ENCODE measurements at regions not wholly inside any gene's neighbourhood (a gene's known extent, or its start where the extent isn't known, plus 50 kb on each side); places are given as distances from the start of the nearest gene placed in this dataset.
"Not testable (repeated sequence)": the region's sequence is repeated elsewhere in the genome, so short reads cannot be mapped to it uniquely, and the experiment has no call there.

GRCh38 chr5:166719991-166720390 lies 1571.5 kb upstream of the WWC1 start:
- DNase-seq: no peak

- DNase-seq: no peak
These were observed 1568.5 kb upstream of the WWC1 start for GRCh38 chr5:166722939-166723338.

GRCh38 chr5:166724284-166724683 lies 1567.2 kb upstream of the WWC1 start:
- no peak for DNase-seq

DNA sequence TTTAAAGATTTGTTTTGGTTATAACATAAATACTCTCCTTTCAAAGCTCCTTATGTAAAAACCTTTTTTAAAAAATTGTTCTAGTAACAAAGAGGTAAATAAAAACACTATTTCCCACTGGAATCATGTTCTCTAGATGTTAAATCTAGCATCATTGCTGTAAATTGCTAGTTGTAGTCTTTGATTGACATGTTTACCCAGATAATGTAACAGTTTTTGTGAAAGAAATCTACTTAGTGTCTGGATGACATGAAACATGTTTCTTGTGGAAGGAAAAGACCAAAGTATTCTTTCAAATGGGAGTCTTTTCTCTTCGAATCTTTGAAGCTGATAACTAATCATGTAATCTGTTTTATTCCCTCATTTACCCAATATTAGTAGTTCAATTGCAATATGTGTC lies 1565.9 kb upstream of the WWC1 start:
- no peak for DNase-seq

DNA sequence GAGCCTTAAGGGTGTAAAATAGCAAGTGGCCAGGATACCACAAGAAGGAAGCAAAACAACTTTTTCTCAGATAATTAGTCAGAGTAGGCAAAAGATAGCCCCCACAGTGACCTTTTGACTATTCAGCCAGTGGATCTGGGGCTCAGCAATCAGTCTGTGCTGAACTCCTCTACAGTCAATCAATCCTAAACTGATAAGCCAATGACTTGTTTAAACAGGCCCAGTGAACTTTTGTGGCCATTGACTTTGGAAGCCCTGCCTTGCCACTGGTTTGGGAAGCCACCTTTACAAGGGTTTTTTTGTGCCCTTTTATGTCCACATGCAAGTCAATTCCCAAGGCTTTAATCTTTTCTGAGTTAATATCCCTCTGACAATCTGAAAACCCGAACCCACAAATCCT lies 1565.0 kb upstream of the WWC1 start:
- DNase-seq: no peak

DNA sequence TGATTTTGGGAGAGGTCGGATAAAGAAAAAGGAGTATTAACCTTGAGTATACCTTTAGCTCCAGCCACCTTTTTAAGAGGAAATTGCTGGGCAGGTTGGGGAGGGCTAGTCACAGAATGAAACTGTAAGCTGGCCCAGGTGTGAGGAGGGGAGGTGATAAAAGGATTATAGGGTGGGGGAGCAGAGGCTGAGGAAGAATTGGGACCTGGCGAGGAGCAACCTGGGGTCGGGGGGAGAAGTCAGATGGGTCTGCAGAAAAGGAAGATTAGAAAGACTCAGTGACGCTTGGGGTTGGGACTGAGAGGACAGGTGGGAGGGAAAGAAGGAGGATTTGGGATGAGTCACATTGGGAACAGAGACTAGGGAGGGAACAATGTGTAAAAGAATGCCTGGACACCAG lies 1548.5 kb upstream of the WWC1 start:
- DNase-seq: not testable (repeated sequence)

- no peak for DNase-seq
These were observed 1544.9 kb upstream of the WWC1 start for GRCh38 chr5:166746506-166746905.

DNA sequence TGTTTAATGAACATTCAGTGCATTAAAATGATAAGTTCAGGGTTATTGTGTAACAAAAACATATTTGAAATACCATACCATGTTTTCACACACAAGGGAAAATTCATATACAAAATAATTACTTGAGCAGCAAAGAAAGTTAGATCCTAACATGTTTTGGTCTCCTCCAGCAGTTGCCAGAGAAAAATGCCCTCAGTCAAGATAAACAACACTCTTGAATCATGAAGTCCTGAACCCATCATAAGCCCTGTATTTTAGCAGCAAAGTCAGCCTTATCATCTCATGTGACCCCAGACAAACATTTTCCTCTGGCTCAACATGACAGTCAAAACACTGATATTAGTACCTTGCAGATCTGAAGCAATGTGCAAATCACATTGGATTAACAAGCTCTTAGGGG lies 1541.1 kb upstream of the WWC1 start:
- no peak for DNase-seq

DNA sequence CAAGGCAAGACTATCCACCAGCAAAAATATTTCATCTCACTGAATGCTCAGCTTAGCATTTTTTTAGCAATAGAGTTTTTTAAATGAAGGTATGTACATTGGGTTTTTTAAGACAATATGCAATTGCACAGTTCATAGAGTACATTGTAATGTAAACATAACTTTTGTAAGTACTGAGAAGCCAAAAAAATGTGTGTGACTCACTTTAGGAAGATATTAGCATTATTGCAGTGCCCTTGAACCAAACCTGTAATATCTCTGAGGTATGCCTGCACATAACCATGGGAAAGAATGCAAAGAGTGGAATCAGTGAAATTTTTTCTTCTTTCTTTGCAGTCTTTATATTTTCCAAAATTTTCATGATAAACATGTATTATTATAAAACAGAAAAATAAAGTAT lies 1533.3 kb upstream of the WWC1 start:
- no peak for DNase-seq

GRCh38 chr5:166767858-166768257 lies 1523.6 kb upstream of the WWC1 start:
- no peak for DNase-seq

- DNase-seq: no peak
These were observed 1522.9 kb upstream of the WWC1 start for GRCh38 chr5:166768536-166768935.

DNA sequence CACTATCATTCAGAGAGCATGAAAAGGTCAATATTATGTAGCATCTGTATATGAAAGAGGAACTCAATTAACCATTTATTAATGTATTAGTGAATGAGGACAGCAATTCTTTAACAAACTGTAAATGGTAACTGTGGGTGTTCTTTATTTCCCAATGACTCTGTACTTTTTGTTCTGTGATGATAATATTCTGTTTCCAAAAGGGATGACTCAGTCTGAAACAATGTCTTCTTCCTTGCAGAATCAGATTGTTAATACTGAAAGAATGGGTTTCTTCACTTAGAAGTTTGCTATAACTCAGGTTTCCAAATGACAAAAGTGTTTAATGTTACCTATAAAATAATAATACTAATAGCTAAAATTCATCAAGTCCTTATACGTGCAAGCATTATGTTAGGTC lies 1518.7 kb upstream of the WWC1 start:
- no peak for DNase-seq

DNA sequence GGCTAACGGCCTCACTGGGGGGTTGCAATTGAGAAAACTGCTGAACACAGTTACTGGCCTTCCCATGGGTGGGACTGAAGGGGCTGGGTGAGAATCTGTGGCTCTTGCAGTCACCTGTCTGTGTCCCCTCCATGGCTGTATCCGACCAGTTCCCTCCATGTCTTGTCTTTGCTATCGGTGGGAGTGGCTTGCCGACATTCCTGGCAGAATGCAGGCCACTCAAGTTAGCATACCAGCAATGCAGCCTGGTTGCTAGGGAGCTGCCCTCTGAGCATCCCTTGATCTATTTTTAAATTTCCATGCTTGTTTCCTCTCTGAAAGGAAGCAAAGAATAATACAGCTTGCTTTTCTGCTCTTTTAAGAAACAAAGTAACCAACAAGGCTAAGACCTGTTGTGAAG lies 1509.7 kb upstream of the WWC1 start:
- DNase-seq: no peak

GRCh38 chr5:166784545-166785078 lies 1506.8 kb upstream of the WWC1 start:
- DNase-seq: no peak

DNA sequence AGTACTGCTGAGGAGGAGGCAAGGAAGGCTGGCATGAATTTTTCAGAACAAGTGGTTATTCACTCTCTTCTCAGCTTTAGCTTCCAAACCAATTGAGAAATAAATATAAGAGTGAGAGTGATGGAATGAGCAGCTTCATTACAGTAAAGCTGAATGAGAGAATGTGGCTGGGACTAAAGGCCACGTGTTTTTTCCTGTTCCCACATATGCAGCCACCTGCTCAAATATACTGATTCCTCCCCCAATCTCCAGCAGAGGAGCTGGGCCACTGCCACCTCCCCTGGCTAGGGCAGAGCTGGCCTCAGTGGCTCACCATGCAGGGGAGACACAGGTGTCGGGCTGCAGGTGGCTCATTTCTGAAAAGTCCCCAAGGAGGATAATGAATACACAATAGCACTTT lies 1505.3 kb upstream of the WWC1 start:
- DNase-seq: no peak

DNA sequence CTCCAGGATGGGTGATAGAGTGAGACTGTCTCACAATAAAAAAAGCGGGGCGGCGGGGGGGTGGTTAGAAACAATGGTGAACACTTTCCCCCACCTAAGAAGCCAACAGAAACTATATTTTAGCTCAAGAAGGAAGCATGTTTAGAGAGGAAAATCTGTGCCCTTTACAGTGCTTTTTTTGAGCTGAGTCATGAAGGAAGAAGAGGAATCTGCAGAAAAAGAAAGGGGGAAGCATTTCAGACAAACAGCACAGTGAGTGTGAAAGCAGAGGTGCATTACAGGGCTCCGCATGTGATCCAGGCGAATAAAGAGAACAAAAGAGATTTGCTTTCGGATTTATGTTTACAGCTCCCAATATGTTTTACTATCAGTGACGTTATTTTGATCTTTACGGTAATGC lies 1504.6 kb upstream of the WWC1 start:
- no peak for DNase-seq

GRCh38 chr5:166788050-166788449 lies 1503.4 kb upstream of the WWC1 start:
- no peak for DNase-seq

- DNase-seq: no peak
These were observed 1495.7 kb upstream of the WWC1 start for GRCh38 chr5:166795756-166796155.

DNA sequence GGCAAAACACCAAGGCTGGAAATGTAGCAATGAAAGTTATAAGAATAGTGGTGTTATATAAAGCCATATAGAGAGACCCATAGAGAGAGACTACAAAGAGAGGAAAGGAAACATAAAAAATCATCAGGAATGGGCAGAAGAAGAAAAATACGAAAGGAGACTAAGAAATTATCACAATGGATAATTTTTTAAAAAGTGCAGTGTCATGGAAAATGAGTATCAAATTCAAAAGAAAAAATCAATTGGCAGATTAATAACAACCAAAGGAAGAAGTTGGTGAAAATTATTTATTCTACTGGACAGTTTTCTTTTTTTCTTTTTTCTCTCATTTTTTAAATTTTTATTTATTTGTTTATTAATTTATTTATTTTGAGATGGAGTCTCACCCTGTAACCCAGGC lies 1488.4 kb upstream of the WWC1 start:
- DNase-seq: no peak

GRCh38 chr5:166804223-166804622 lies 1487.2 kb upstream of the WWC1 start:
- not testable (repeated sequence) for DNase-seq

DNA sequence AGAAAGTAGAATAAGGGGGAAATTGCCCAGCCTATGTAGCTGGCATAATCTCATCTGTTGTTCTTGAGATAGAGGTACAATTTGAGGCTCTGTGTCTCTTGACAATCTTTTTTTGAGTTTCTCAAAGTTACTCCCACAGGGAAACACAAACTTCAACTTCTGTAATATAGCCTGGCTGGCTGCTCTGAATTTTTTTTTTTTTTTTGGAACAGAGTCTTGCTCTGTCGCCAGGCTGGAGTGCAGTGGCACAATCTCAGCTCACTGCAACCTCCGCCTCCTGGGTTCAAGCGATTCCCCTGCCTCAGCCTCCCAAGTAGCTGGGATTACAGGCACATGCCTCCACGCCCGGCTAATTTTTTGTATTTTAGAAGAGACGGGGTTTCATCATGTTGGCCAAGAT lies 1486.8 kb upstream of the WWC1 start:
- not testable (repeated sequence) for DNase-seq

GRCh38 chr5:166810093-166810658 lies 1481.3 kb upstream of the WWC1 start:
- not testable (repeated sequence) for DNase-seq

DNA sequence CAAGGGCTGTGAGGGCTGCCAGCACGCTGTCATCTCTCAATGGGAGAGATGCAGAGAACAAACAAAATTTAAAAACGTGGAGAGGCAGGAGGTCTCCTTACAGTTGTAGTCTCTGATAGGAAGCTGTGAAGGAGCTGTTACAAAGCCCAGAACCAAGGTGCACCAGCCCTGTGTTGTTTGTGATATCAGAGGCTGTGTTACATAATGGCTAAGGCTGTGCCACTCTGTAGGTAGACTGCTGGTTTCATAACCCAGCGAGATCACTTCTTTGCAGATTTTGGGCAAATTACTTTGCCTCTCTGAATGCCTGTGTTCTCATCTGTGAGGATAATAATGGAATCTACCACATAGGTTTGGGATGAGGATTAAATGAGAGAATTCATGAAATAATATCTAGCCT lies 1480.7 kb upstream of the WWC1 start:
- DNase-seq: no peak

DNA sequence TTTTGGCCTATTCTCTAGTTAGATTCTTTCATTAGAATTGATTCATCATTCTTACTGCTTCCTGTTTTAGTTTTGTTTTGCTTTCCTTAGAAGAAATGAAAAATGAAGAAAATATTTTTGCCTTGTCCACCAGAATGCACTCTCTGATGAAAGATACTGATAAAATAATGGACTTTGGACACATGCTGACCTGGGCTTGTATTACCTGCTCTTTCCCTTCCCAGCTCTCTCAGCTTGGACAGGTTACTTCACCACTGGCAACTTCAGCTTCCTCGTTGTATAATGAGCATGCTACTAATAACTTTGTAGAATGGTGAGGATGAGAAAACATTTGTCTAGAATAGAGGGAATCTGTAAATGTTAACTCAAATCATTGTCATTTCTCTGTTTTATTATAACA lies 1468.1 kb upstream of the WWC1 start:
- DNase-seq: no peak

DNA sequence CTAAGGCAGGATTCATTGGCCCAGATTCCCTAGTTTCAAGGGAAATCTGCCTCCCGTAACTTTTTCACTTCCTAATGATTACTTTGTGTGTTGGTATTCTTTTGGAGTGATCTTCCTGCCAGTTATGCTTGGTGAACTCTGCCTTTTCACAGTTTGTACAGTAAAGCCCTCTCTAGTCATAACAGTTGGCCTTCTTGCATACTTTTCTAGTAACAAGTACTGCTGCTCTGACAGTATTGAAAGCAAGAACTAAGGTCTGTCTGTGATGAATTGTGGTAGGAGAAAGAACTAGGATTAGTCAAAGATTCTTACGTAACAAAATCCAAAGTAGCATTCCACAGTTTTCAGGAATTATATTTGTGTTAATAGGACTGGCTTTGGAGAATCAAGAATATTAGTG lies 1457.2 kb upstream of the WWC1 start:
- DNase-seq: no peak

DNA sequence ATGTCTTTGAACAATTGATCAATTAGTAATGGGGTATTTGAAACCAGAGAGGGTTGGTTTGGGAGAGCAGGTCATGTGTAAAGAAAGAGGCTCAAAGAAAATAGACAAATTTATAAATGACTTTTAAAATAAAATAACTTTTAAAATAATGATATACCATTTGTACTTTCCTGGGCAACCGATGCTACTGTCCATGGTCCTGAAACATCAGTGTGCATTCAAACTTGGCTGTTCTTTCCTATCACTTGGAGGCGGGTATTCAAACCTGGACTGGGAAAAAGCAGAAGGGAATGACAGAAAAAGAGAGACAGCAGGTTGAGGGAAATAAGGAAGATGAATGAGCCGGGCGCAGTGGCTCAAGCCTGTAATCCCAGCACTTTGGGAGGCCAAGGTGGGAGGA lies 1446.4 kb upstream of the WWC1 start:
- DNase-seq: no peak

Measured in activated CD8-positive, alpha-beta memory T cell treated with anti-CD3 and anti-CD28 coated beads, Interleukin-2, amount 50 U/mL, for 4 hours (primary cell).